ENCODE measurements at regions not wholly inside any gene's neighbourhood (a gene's known extent, or its start where the extent isn't known, plus 50 kb on each side); places are given as distances from the start of the nearest gene placed in this dataset.

DNA sequence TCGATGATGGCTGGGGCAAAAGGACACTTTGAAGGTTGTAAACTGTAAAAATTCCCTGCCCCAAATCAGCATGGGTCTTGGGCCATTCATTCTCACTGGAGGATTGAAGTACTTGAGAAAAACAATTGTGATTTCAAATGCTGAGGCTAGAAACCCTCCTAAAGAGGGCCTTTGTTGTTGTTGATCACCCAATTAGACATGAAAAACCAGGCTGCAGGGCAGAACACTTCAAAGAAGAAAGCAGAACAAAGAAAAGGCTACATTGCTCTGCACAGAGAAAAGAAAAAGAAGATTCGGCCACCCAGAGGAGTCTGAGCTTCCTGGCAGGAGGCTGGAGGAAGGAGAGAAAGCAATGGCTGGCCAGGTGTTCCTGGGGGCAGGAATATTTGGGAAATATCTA is 143.1 kb downstream of the NPY start:
- Histone ChIP-seq H3K27me3 (ENCODE audit: insufficient read depth, low read length, poor library complexity) (no peaks in the 10 kb centered on the region), H3K27ac (ENCODE audit: low read length) (no peak overlapping the region), H3K4me3 (ENCODE audit: low read depth in 1 of 2, low read length in 2 of 2) (no peak overlapping the region), H3K9me3 (ENCODE audit: insufficient read depth, low read length, severe bottlenecking) (peaks cover 15% of the 10 kb centered on the region), H4K20me1 (ENCODE audit: insufficient read depth, low read length) (no peaks in the 10 kb centered on the region), H2AFZ (ENCODE audit: low read depth, low read length) (no peak overlapping the region), H3K36me3 (ENCODE audit: insufficient read depth, low read length) (no peaks in the 10 kb centered on the region), H3K79me2 (ENCODE audit: insufficient read depth, low read length) (no peaks in the 10 kb centered on the region), H3K4me2 (ENCODE audit: insufficient read depth, low read length) (no peak overlapping the region), H3K9ac (ENCODE audit: low read depth, low read length) (no peak overlapping the region), H3K4me1 (ENCODE audit: insufficient read depth, low read length) (no peaks in the 10 kb centered on the region)
- no peak for TF ChIP-seq EZH2 (IDR thresholded peaks at IDR 0.05; ENCODE audit: borderline replicate concordance, low read depth, low read length, severe bottlenecking)
- TF ChIP-seq, protein P1, sequence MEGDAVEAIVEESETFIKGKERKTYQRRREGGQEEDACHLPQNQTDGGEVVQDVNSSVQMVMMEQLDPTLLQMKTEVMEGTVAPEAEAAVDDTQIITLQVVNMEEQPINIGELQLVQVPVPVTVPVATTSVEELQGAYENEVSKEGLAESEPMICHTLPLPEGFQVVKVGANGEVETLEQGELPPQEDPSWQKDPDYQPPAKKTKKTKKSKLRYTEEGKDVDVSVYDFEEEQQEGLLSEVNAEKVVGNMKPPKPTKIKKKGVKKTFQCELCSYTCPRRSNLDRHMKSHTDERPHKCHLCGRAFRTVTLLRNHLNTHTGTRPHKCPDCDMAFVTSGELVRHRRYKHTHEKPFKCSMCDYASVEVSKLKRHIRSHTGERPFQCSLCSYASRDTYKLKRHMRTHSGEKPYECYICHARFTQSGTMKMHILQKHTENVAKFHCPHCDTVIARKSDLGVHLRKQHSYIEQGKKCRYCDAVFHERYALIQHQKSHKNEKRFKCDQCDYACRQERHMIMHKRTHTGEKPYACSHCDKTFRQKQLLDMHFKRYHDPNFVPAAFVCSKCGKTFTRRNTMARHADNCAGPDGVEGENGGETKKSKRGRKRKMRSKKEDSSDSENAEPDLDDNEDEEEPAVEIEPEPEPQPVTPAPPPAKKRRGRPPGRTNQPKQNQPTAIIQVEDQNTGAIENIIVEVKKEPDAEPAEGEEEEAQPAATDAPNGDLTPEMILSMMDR (IDR thresholded peaks at IDR 0.05; ENCODE audit: borderline replicate concordance, extremely low read depth, low read length, poor library complexity, severe bottlenecking): no peak
- ATAC-seq (ENCODE audit: insufficient read depth, low read depth): no peak
- DNase-seq: no peak

DNA sequence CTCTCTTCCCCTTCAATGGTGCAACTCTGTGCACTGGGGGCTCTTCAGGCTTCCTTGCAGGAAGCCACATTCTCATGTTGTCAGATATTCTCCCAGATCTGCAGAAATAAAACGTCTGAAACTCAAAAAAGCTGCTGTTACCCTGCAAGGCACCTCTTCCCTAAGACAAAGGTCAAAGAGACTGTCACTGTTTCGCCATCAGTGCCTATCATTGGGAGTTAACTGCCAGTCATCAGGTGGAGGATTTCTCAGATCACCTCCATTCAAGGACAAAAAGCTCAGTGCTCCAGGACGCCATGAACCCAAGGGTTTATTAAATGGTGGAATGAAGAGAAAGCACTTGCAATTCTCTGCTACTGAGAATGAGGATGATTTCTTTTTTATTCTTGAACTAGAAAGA is 144.6 kb upstream of the PALS2 start:
- Histone ChIP-seq H3K4me1 (ENCODE audit: insufficient read depth, low read length) (no peaks in the 10 kb centered on the region), H3K27me3 (ENCODE audit: insufficient read depth, low read length, poor library complexity) (no peaks in the 10 kb centered on the region), H3K9ac (ENCODE audit: low read depth, low read length) (no peak overlapping the region), H3K27ac (ENCODE audit: low read length) (no peak overlapping the region), H3K36me3 (ENCODE audit: insufficient read depth, low read length) (no peaks in the 10 kb centered on the region), H3K4me2 (ENCODE audit: insufficient read depth, low read length) (no peak overlapping the region), H3K79me2 (ENCODE audit: insufficient read depth, low read length) (no peaks in the 10 kb centered on the region), H2AFZ (ENCODE audit: low read depth, low read length) (no peak overlapping the region), H4K20me1 (ENCODE audit: insufficient read depth, low read length) (no peaks in the 10 kb centered on the region), H3K9me3 (ENCODE audit: insufficient read depth, low read length, severe bottlenecking) (peaks cover 15% of the 10 kb centered on the region), H3K4me3 (ENCODE audit: low read depth in 1 of 2, low read length in 2 of 2) (no peak overlapping the region)
- DNase-seq (no peak), ATAC-seq (ENCODE audit: insufficient read depth, low read depth) (no peak)
- TF ChIP-seq, protein P1 (IDR thresholded peaks at IDR 0.05; ENCODE audit: borderline replicate concordance, extremely low read depth, low read length, poor library complexity, severe bottlenecking): no peak
- TF ChIP-seq EZH2 (IDR thresholded peaks at IDR 0.05; ENCODE audit: borderline replicate concordance, low read depth, low read length, severe bottlenecking): no peak

DNA sequence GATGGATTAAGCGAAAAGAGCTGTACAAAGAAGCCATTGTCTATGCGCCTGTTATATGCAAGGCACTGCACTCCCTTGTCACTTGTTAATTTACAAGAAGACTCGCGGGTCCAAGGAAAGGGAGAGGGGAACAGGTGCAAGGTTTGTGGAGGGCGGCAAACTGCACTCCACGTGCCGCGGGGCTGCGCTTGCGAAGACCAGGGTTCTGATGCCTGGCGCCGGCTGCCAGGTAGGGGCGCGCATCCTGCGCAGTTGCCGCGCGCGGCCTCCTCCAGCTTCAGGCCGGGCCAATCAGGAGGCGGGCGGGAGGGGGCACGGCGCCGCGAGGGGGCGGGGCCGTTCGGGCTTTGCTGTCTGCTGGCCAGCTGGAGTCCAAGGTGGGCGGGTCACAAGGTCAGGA is 140.6 kb upstream of the PALS2 start:
- no peak overlapping the region for H3K27ac ChIP-seq (ENCODE audit: low read length)
- H3K9ac ChIP-seq (ENCODE audit: low read depth, low read length): no peak overlapping the region
- H3K4me1 ChIP-seq (ENCODE audit: insufficient read depth, low read length): no peaks in the 10 kb centered on the region
- DNase-seq (no peak), ATAC-seq (ENCODE audit: insufficient read depth, low read depth) (no peak)
- H3K4me3 ChIP-seq (ENCODE audit: low read depth in 1 of 2, low read length in 2 of 2): no peak overlapping the region
- H3K27me3 ChIP-seq (ENCODE audit: insufficient read depth, low read length, poor library complexity): no peaks in the 10 kb centered on the region
- TF ChIP-seq, protein P1 (IDR thresholded peaks at IDR 0.05; ENCODE audit: borderline replicate concordance, extremely low read depth, low read length, poor library complexity, severe bottlenecking): no peak
- no peak for TF ChIP-seq EZH2 (IDR thresholded peaks at IDR 0.05; ENCODE audit: borderline replicate concordance, low read depth, low read length, severe bottlenecking)
- no peaks in the 10 kb centered on the region for H3K9me3 ChIP-seq (ENCODE audit: insufficient read depth, low read length, severe bottlenecking)
- H3K4me2 ChIP-seq (ENCODE audit: insufficient read depth, low read length): no peak overlapping the region
- H3K79me2 ChIP-seq (ENCODE audit: insufficient read depth, low read length): no peaks in the 10 kb centered on the region
- H3K36me3 ChIP-seq (ENCODE audit: insufficient read depth, low read length): no peaks in the 10 kb centered on the region
- H4K20me1 ChIP-seq (ENCODE audit: insufficient read depth, low read length): no peaks in the 10 kb centered on the region
- no peak overlapping the region for H2AFZ ChIP-seq (ENCODE audit: low read depth, low read length)

DNA sequence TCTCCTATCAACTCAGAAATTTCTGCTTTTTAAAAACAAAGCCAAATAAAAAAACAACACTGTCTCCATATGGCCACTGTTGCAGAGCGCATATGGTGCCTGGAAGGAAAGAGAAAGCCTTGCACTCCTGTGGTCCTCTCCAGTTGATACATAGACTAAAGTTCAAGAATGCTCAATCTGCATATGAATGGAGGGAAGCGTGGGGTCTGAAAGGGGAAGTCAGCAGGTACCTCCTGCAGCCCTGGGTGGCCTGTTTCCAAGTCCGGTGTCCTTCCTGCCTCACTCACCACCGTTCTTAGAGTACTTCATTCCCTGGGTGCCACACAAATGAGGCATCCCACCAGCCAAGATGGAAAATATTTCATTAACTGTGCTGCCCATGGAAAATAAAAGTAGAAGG is 138.3 kb upstream of the PALS2 start:
- no peaks in the 10 kb centered on the region for H3K9me3 ChIP-seq (ENCODE audit: insufficient read depth, low read length, severe bottlenecking)
- DNase-seq (no peak), ATAC-seq (ENCODE audit: insufficient read depth, low read depth) (no peak)
- H3K4me2 ChIP-seq (ENCODE audit: insufficient read depth, low read length): no peak overlapping the region
- no peaks in the 10 kb centered on the region for H3K27me3 ChIP-seq (ENCODE audit: insufficient read depth, low read length, poor library complexity)
- H2AFZ ChIP-seq (ENCODE audit: low read depth, low read length): no peak overlapping the region
- H4K20me1 ChIP-seq (ENCODE audit: insufficient read depth, low read length): no peaks in the 10 kb centered on the region
- no peaks in the 10 kb centered on the region for H3K79me2 ChIP-seq (ENCODE audit: insufficient read depth, low read length)
- no peak overlapping the region for H3K9ac ChIP-seq (ENCODE audit: low read depth, low read length)
- H3K27ac ChIP-seq (ENCODE audit: low read length): no peak overlapping the region
- no peaks in the 10 kb centered on the region for H3K4me1 ChIP-seq (ENCODE audit: insufficient read depth, low read length)
- H3K4me3 ChIP-seq (ENCODE audit: low read depth in 1 of 2, low read length in 2 of 2): no peak overlapping the region
- H3K36me3 ChIP-seq (ENCODE audit: insufficient read depth, low read length): no peaks in the 10 kb centered on the region
- no peak for TF ChIP-seq EZH2 (IDR thresholded peaks at IDR 0.05; ENCODE audit: borderline replicate concordance, low read depth, low read length, severe bottlenecking)
- TF ChIP-seq, protein P1 (IDR thresholded peaks at IDR 0.05; ENCODE audit: borderline replicate concordance, extremely low read depth, low read length, poor library complexity, severe bottlenecking): no peak

All from DND-41 (cell line).